Stimulated activated CD8-positive, alpha-beta memory T cell treated with anti-CD3 and anti-CD28 coated beads, Interleukin-12 subunit alpha, Interleukin-12 subunit beta, amount 100 ng/mL, for 1 hour (primary cell): ENCODE measurements at regions not wholly inside any gene's neighbourhood (a gene's known extent, or its start where the extent isn't known, plus 50 kb on each side); places are given as distances from the start of the nearest gene placed in this dataset.
A peak's percentile ranks its signal among the peaks of the same experiment; 100 is the strongest.
"Not testable (repeated sequence)": the region's sequence is repeated elsewhere in the genome, so short reads cannot be mapped to it uniquely, and the experiment has no call there.

Experiments
- DNase-seq: peaks from one replicate; pipeline ENCODE4 v3.0.0-alpha.2; 2020; ENCODE audit warnings: low read depth

DNA sequence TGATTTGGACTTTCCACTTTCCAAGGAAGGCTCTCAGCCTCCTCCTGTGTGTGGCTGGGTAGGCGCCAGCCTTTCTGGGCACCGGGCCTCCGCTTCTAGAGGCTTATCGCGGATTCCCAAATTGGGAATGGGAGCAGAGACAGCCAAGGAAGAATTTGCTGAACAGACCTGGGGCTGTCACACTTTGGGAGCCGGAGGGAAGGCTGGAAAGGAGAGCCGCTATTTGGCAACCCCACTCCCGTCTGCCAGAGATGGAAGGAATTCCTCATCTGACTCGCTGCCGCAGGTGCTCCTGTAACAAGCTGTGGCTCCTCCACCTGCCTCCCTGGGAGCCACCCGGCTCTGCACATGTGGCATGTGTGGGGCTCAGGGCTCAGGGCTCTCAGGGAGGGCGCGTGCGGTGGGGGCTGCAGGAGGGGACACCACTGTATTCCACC is 50.8 kb upstream of the ECHDC3 start:
- no peak for DNase-seq

- DNase-seq: no peak
Measured at GRCh38 chr10:11689945-11690736, 52.0 kb upstream of the ECHDC3 start.

GRCh38 chr10:11688448-11688795 is 53.8 kb upstream of the ECHDC3 start:
- DNase-seq: not testable (repeated sequence)

- DNase-seq: no peak
Measured at GRCh38 chr10:11687779-11688447, 54.3 kb upstream of the ECHDC3 start.

DNA sequence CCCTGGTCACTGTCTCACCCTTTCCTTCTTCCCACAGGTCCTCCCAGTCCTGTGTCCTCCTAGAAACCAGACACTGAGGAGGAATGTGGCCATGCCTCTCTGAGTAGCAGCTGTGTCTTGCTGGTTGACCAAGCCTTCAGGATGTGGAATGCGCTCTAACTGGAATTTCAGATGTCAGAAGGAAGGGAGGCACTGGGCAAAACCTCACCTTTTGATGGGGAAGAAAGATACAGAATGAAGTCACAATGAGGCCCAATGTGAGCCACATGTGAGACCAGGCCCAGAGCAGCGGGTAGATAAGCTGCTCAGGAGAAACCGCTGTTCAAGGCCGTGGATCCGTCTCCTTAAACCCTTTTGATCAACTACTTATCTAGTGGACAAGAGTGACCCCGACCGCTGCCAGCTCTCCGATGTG is 54.8 kb upstream of the ECHDC3 start:
- DNase-seq: no peak

DNA sequence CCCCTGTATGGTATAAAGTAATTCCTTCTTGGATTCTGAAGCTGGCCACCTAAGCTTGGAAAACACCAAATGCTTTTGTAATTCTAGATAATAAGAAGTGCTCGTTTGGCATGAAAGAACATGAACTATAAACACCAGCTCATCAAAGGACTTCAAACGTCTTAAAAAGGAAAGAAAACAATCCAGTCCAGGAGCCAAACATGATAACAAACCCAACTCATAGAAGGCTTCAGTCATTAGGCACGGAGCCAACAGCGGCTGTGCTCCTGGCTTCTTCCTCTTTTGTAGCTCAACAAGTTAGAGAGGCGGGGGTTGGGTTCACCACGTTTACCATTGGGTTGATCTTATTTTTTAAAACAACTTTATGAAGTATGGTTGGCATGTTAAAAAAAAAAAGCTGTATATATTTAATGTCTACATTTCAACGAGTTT is 56.4 kb upstream of the ECHDC3 start:
- no peak for DNase-seq

DNA sequence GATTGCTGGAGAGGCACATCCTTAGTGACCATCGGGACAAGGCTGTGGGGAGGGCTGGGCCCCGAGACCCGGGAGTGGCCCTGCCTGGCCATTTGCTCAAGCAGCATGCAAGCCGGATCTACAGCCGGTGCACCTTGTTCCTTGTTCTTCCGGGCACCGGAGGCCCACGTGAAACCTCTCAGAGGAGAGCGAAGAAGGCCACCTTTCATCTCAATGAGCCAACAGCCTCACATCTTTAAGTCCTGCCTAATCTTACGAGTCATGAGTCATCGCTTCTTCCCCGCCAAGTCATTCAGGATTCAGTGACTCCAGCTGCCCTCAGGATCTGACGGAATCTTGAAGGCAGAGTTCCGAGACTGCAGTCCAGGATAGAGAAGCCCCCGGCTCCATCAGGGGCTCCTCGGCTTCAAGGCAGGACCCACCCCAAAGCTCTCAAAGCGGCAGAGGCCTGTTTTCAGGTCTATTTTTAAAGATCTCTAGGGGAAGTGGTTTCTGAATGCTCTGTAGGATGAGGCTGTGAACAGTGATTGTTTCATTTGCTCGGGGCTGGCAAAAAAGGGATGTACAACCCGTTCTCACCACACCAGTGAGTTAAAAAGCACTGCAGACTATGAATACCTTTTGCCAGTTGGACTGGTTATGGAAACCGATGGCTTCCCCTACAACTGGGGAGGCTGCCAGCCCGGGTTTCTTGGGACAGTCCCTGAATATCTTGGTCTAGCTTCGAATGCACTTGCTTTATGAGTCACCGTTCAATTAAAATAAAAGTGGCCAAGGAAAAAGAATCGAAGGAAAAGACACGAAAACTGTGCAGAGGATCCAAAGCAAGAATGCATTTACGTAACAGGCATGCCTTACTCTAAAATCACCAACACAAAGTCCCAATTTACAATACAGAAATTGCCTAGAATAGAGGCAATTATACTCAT is 57.2 kb upstream of the ECHDC3 start:
- peak; percentile 40 for DNase-seq

DNA sequence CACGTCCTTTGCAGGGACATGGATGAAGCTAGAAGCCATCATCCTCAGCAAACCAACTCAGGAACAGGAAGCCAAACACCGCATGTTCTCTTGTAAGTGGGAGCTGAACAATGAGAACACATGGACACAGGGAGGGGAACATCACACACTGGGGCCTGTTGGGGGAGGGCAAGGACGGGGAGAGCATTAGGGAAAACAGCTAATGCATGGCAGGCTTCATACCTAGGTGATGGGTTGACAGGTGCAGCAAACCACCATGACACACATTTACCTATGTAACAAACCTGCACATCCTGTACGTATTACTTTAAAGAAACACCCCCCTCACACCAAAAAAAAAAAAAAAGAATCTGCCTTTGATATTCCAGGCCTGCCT is 57.9 kb upstream of the ECHDC3 start:
- DNase-seq: not testable (repeated sequence)

GRCh38 chr10:11683529-11684320 is 58.5 kb upstream of the ECHDC3 start:
- no peak for DNase-seq

DNA sequence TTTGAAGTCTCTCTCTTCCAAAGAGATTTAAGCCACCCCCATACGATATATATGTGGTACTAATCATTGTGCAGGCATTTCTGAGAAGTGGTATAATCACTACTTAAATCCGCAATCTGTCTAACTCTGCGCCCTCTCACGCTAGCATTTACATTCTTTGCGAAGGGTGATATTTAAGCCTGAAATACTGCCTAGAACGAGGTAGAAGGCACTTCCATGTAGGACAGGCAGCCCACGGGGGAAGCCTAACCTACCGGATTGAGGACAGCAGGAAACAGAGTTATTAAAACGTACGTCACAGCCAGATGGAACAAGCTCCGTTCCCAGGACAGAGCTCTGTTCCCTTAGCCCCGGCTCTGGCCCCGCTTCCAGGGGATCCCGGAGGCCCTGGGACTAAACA is 59.3 kb upstream of the ECHDC3 start:
- no peak for DNase-seq

DNA sequence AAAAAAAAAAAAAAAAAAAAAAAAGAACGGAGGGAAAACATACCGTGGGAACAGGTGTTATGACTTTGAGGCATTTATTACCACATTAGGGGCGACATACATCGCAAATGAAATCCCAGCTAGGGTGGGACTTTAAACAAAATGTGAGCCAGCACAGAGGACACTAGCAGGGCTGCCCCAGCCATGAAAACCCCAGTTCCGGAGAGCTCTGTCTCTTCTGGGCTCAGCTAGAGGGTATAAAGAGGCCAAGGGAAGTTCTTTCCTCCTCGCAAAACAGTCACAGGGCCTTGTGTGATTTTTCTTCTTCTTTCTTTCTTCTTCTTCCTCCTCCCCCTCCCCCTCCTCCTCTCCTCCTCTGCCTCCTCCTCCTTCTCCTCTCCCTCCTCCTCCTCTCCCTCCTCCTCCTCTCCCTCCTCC is 59.9 kb upstream of the ECHDC3 start:
- DNase-seq: no peak

DNA sequence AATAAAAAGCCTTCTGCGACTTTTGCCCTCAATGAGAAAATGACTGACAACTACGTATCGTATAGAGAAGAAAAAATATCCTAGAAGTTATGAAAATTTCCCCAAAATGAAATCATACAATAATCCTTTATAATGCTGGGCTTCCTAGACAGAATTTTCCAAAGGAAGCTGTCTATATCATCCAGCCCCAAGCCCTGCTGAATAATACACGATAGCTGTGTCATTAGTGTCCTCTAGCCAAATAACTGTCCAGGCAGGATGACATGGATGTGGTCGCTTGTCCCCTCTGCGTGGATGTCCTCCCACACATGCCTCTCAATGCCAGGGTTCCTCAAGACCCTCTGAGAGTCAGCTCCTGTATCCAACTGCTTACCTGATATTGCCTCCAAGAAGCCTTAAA is 61.7 kb upstream of the ECHDC3 start:
- no peak for DNase-seq

- DNase-seq: no peak
Measured at GRCh38 chr10:11679946-11680345, 62.2 kb upstream of the ECHDC3 start.

- no peak for DNase-seq
Measured at GRCh38 chr10:11678074-11678793, 63.9 kb upstream of the ECHDC3 start.

GRCh38 chr10:11677480-11677879 is 64.7 kb upstream of the ECHDC3 start:
- no peak for DNase-seq

DNA sequence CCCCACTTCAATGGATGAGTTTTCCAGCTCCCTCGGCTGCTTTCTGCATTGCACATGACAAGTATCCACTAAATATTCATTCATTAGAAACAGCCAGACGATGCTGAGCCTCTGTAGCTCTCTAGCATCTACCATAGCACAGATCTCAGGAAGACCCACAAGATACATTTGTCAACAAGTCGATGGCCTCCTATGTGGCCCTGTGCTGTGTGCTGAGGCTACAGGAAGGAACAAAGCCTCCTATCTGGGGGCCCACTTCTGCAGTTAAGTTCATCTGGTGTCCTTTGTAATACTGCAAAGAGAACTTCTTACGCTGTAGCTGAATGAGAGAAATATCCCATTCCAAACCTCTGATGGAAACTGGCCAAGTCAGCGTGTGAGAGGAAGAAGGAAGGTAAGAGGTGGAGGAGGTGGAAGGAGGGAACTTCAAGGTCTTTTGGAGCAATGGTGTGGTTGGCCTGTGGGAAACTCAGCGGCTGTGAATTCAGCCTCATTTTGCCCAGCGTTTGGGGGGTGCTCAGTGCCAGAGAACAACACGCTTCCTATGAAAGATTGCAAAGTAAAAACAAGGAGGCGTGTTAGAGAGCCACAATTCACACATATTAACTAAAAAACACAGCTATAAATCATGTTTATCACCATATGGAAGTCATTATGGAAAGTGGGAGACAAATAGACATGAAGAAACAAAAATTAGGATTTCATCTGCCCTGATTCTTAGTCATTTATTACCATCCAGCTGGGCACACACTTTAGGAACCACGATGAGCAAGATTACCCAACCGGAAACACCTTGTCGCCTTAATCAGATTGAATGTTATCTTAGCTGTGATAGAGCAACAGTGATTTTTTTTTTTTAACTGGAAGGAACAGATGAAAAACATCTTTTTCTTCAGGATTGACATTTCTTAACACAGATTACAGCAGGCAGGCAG is 62.2 kb upstream of the USP6NL start:
- no peak for DNase-seq

GRCh38 chr10:11672836-11673235 is 61.4 kb upstream of the USP6NL start:
- DNase-seq: no peak

DNA sequence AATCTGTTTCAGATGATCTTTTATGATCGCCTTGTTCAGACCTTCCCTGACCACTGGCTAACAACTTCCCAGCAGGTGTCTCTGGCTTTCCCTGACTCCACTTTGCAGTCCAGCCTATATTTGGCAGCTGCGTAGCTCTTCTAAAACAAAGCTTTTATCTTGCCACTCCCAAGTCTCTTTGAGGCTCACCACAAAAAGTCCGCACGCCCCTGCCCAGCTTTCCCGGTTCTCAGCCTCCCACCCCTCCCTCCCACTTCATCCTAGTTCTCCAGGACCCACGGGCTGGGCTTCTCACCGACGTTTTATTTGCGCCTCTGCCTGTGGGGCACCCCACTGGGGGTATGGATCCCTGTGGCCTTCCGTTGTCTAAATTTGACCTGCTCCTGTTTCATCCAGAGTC is 58.9 kb upstream of the USP6NL start:
- DNase-seq: no peak

GRCh38 chr10:11668847-11669610 is 57.6 kb upstream of the USP6NL start:
- no peak for DNase-seq
